ENCODE measurements at regions not wholly inside any gene's neighbourhood (a gene's known extent, or its start where the extent isn't known, plus 50 kb on each side); places are given as distances from the start of the nearest gene placed in this dataset.

DNA sequence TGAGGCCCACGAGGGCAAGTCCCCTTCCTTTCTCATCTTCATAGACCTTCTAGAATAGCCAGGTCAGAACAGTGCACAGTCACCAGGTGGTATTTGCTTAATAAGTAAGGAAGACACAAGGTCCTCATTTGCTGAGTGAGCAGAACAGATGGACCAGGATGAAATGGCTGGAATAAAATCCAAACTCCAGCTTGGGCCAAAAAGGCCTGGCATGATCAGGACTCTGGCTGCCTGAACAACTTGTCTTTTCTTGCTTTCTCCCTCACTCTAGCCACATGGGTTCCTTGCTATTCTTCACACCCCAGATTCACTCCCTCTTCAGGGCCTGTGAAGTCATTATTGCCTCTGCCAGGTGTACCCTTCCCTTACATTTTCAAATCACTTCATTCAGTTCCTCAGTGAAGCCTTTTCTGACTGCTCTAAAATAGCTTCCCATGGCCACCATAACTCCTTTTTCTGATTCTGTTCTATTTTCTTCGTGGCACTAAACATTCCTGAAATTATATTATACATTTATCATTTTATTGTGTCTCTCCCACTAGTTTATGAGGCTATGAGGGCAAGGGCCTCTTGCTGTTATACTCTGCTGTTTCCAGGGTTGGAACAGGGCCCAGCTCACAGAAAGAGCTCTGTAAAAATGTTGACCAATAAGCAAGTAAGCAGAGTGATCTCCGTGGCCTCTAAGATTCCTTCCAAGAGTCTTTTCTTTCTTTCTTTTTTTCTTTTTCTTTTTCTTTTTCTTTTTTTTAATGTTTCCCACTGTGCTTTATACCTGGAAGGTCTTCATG, 150.8 kb downstream of the TTC8 start:
- no peak for TF ChIP-seq POLR2A (IDR thresholded peaks at IDR 0.05)
- TF ChIP-seq CTCF (IDR thresholded peaks at IDR 0.05): no peak

Measured in body of pancreas (tissue), 4 donors.